Progenitor cell of endocrine pancreas (in vitro differentiated cells): ENCODE measurements at regions not wholly inside any gene's neighbourhood (a gene's known extent, or its start where the extent isn't known, plus 50 kb on each side); places are given as distances from the start of the nearest gene placed in this dataset.
"Not testable (repeated sequence)": the region's sequence is repeated elsewhere in the genome, so short reads cannot be mapped to it uniquely, and the experiment has no call there.

Experiments
- DNase-seq: peaks from one replicate; pipeline ENCODE4 v3.0.0; 2021; ENCODE audit warnings: low spot score; ENCODE audit not compliant: unreplicated experiment
- H3K27ac Mint-ChIP-seq: 2 replicates; pipeline ENCODE4 v1.8.0; 2021; ENCODE audit warnings: mild to moderate bottlenecking, moderate library complexity, mixed read lengths
- H3K27me3 Mint-ChIP-seq: 2 replicates; pipeline ENCODE4 v1.8.0; 2021; ENCODE audit warnings: mixed read lengths
- H3K36me3 Mint-ChIP-seq: 2 replicates; pipeline ENCODE4 v1.8.0; 2022; ENCODE audit warnings: mixed read lengths; ENCODE audit not compliant: insufficient read depth
- H3K4me1 Mint-ChIP-seq: 2 replicates; pipeline ENCODE4 v1.8.0; 2021; ENCODE audit warnings: low read depth, mixed read lengths
- H3K4me3 Mint-ChIP-seq: 2 replicates; pipeline ENCODE4 v1.8.0; 2021; ENCODE audit warnings: low read depth, mild to moderate bottlenecking, moderate library complexity, mixed read lengths
- H3K9me3 Mint-ChIP-seq: 2 replicates; pipeline ENCODE4 v1.8.0; 2021; ENCODE audit warnings: low read depth, mixed read lengths
- TF ChIP-seq, protein P1 (sequence below): fragments of 200-600 bp; sonication (generic); IDR thresholded peaks from one replicate; pipeline ENCODE4 v1.5.0; 2021; ENCODE audit warnings: antibody characterized with exemption, mild to moderate bottlenecking; ENCODE audit not compliant: unreplicated experiment

- no peak overlapping the region for H3K27ac Mint-ChIP-seq
- H3K4me3 Mint-ChIP-seq = no peak overlapping the region
- no peaks in the 10 kb centered on the region for H3K36me3 Mint-ChIP-seq
- H3K4me1 Mint-ChIP-seq = peaks cover 1% of the 10 kb centered on the region
- TF ChIP-seq, protein P1, sequence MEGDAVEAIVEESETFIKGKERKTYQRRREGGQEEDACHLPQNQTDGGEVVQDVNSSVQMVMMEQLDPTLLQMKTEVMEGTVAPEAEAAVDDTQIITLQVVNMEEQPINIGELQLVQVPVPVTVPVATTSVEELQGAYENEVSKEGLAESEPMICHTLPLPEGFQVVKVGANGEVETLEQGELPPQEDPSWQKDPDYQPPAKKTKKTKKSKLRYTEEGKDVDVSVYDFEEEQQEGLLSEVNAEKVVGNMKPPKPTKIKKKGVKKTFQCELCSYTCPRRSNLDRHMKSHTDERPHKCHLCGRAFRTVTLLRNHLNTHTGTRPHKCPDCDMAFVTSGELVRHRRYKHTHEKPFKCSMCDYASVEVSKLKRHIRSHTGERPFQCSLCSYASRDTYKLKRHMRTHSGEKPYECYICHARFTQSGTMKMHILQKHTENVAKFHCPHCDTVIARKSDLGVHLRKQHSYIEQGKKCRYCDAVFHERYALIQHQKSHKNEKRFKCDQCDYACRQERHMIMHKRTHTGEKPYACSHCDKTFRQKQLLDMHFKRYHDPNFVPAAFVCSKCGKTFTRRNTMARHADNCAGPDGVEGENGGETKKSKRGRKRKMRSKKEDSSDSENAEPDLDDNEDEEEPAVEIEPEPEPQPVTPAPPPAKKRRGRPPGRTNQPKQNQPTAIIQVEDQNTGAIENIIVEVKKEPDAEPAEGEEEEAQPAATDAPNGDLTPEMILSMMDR = no peak
- no peaks in the 10 kb centered on the region for H3K9me3 Mint-ChIP-seq
- DNase-seq = no peak
- H3K27me3 Mint-ChIP-seq = no peaks in the 10 kb centered on the region
Measured at GRCh38 chr5:113742176-113742575, 228.7 kb downstream of the YTHDC2 start.

GRCh38 chr5:113742639-113743038 is 229.1 kb downstream of the YTHDC2 start:
- Mint-ChIP-seq H3K27ac (no peak overlapping the region), H3K27me3 (no peaks in the 10 kb centered on the region), H3K9me3 (no peaks in the 10 kb centered on the region), H3K4me3 (no peak overlapping the region), H3K4me1 (no peaks in the 10 kb centered on the region), H3K36me3 (no peaks in the 10 kb centered on the region)
- DNase-seq = no peak
- TF ChIP-seq, protein P1 = no peak

- H3K36me3 Mint-ChIP-seq = no peaks in the 10 kb centered on the region
- no peak overlapping the region for H3K27ac Mint-ChIP-seq
- peaks cover 4% of the 10 kb centered on the region for H3K4me1 Mint-ChIP-seq
- TF ChIP-seq, protein P1 = no peak
- H3K27me3 Mint-ChIP-seq = no peaks in the 10 kb centered on the region
- H3K4me3 Mint-ChIP-seq = no peak overlapping the region
- peaks cover 5% of the 10 kb centered on the region for H3K9me3 Mint-ChIP-seq
- DNase-seq = no peak
Measured at GRCh38 chr5:113748403-113748802, 234.9 kb downstream of the YTHDC2 start.

DNA sequence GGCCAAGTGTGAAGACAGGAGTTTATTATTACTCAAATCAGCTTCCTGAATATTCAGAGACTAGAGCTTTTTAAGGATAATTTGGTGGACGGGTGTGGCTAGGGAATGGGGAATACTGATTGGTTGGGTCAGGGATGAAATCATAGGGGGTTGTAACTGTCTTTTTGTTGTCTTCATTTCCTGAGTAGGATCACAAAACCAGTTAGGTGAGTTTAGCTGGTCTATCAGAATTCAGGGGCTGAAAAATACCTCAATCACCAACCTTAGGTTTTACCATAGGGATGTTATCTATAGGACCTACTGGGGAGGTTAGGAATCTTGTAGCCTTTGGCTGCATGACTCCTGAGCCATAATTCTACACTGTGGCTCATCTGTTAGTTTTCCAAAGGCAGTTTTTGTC is 235.8 kb downstream of the YTHDC2 start:
- Mint-ChIP-seq H3K4me1 (peaks cover 4% of the 10 kb centered on the region), H3K36me3 (no peaks in the 10 kb centered on the region), H3K9me3 (peaks cover 5% of the 10 kb centered on the region), H3K27ac (no peak overlapping the region), H3K27me3 (no peaks in the 10 kb centered on the region), H3K4me3 (no peak overlapping the region)
- no peak for DNase-seq
- TF ChIP-seq, protein P1 = no peak

GRCh38 chr5:113753182-113753581 is 239.7 kb downstream of the YTHDC2 start:
- not testable (repeated sequence) for H3K36me3 Mint-ChIP-seq, H3K27ac Mint-ChIP-seq, H3K4me3 Mint-ChIP-seq, DNase-seq, H3K9me3 Mint-ChIP-seq, H3K4me1 Mint-ChIP-seq, H3K27me3 Mint-ChIP-seq

GRCh38 chr5:113755516-113755915 is 242.0 kb downstream of the YTHDC2 start:
- Mint-ChIP-seq H3K36me3 (no peaks in the 10 kb centered on the region), H3K27me3 (no peaks in the 10 kb centered on the region), H3K9me3 (no peaks in the 10 kb centered on the region), H3K4me3 (no peak overlapping the region), H3K4me1 (peaks cover 2% of the 10 kb centered on the region), H3K27ac (no peak overlapping the region)
- no peak for DNase-seq
- TF ChIP-seq, protein P1 = no peak
